HG02588 (cell line): ENCODE measurements at regions not wholly inside any gene's neighbourhood (a gene's known extent, or its start where the extent isn't known, plus 50 kb on each side); places are given as distances from the start of the nearest gene placed in this dataset.

Experiments
- ATAC-seq: cut with Tn5 transposase; IDR thresholded peaks from one replicate; pipeline ENCODE4 v1.9.1; 2021; ENCODE audit warnings: mild to moderate bottlenecking, moderate library complexity; ENCODE audit not compliant: unreplicated experiment

GRCh38 chr7:12882710-12883109 is 195.3 kb downstream of the ARL4A start:
- ATAC-seq, result no peak

DNA sequence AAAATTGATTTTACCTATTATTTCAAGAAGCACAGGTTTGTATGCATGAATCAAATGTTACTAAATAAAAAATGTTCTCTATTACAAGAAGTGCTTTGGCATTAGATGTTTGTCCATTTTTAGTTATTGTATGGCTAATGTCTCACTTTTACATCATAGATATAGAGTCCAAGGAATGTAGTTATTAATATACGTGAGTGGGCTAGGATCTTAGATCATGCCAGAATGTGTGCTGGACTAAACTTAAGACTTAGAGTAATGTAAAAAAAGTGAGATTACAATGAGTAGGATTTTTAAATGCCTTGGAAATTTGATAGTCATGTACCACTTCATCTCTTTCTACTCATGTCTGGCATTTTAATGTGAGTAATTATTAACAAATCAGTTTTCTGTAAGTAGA is 196.6 kb downstream of the ARL4A start:
- ATAC-seq, result no peak

DNA sequence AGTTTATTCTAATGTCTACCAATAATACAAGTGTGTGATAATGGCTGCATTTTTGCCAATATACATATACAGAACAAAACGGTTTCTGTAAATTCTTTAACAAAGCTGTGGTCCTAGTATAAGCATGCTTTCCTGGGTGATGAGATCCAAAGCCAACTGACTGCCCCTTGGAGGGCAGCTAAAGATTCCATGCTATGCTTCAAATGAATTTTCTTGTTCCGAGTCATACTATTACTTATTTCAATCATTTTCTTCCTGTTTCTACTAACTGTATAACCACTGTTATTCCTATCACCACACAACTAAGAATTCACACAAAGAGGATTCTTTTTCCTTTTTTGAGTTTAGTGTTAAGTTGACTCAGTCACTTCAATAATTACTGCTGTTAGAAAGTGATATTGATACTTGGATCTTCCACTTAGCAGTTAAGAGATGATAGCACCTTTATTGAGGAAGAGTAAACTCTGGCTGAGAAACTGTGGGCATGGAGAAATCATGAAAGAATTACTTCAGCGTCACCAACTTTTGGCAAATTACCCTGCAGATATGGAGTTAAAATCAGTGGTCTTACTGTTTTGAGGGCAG is 197.5 kb downstream of the ARL4A start:
- ATAC-seq, result no peak

DNA sequence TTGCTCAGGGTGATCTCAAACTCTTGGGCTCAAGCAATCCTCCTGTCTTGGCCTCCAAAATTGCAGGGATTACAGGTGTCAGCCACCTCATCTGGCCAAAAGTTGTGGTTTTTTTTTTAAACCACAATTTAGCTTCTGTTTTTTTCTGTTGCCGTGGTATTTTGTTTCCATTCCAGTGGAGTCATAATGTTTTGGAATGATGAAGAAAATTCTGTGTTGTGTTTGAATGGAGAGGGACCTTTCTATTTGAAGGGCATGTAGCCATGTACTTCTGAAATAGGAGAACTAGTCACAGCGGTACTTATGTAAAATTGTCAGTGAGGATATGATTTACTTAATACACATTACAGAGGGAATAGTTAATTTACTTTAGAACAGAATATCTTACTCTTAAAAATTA is 201.3 kb downstream of the ARL4A start:
- ATAC-seq, result no peak

DNA sequence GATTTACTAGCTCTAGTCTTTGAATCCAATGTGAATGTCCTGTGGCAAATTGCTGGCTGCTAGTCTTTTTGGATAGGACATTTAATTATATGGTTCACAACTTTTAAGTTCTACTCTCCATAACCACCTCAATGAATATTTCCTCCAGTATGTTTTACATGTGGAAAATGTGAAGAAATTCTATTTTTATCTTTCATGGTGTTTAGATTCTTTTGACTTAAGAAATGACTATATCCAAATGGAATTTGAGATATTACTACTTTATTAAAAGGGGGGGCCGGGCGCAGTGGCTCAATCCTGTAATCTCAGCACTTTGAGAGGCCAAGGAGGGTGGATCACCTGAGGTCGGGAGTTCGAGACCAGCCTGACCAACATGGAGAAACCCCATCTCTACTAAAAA is 202.0 kb downstream of the ARL4A start:
- ATAC-seq, result no peak

DNA sequence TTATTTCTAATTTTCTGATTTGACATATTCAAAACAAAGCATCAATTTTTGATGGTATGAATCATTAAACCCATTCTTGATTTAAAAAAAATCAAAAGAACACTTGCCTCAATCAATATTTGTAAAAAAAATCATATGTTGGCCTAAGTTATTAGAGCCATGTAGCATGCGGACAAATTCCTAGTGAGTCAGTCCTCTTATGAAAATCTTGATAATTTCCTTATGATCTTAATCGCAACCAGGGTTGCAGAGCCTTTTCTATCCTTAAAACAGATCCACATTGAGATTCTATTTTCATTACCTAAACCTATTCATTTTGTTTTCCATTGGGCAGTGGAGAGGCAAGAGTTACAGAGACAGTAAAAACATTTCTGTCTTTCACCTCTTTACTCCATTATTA is 203.2 kb downstream of the ARL4A start:
- no peak for ATAC-seq

GRCh38 chr7:12893292-12893691 is 205.9 kb downstream of the ARL4A start:
- no peak for ATAC-seq

GRCh38 chr7:12895296-12895695 is 207.9 kb downstream of the ARL4A start:
- no peak for ATAC-seq

GRCh38 chr7:12896316-12896715 is 208.9 kb downstream of the ARL4A start:
- no peak for ATAC-seq

DNA sequence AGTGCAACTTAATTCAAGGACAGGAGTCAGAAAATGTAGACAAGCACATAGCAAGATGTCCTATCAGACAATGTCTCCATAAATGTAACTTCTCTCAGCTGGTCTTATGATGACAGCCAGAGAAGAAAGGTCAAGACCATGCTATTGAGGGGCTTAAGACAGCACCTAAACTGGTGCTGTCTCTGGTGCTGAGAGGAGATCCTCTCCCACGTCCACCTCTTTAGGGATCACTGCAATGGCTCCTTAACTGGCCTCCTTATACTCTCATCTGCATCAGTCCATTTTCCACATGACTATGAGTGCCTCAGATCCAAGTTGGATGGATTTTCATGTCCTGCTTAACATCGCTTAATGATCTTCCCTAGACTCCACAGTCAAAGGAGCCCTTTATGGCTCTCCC is 210.6 kb downstream of the ARL4A start:
- no peak for ATAC-seq

GRCh38 chr7:12898620-12899019 is 211.2 kb downstream of the ARL4A start:
- ATAC-seq, result no peak

DNA sequence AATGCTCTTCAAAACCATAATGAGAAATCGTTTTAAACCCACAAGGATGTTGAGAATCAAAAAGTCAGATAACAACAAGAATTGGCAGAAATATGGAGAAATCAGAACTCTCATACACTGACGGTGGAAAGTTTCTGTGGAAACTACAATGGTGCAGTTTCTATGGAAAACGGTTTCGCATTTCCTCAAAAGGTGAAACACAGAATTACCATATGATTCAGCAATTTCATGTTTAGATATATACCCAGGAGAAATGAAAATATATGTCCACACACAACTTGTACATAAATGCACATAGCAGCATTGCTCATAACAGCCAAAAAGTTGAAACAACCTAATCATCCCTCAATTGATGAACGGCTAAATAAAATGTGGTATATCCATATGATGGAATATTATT is 218.2 kb downstream of the ARL4A start:
- no peak for ATAC-seq

DNA sequence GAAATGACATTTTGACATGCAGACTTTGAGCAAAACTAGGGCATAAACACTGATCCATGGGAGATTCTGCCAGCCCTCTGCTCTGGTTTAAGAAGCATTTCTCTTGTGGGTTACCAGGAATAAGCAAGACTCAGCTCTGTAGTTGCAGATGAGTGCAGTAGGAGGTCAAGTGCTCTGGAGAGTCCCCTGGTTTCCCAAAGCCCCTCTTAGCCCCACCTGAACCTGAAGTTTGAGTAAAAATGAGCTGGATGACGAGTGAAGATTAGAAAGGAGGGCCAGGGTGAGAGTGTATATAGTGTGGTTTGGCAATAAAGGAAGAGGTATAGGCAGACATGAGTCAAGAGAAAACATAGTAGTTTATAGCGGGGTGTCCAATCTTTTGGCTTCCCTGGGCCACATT is 220.3 kb downstream of the ARL4A start:
- ATAC-seq, result no peak

DNA sequence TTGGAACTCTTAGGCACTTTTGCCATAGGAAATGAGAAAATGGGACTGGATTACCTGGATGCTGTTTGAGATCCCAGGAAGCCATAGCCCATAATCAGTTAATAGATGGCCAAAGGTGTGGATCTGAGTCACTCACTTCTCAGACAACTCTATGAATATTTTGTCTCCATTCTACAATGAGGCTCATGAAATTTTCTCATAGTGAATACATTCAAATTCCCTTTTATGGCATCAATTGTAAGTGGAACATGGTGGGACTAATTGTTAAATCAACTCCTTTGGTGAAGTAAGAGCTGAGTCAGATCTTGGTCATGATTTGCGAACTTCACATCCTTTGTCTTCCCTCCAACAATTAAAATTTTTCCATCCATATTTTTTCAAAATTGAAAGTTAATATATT is 222.1 kb downstream of the ARL4A start:
- ATAC-seq, result no peak

DNA sequence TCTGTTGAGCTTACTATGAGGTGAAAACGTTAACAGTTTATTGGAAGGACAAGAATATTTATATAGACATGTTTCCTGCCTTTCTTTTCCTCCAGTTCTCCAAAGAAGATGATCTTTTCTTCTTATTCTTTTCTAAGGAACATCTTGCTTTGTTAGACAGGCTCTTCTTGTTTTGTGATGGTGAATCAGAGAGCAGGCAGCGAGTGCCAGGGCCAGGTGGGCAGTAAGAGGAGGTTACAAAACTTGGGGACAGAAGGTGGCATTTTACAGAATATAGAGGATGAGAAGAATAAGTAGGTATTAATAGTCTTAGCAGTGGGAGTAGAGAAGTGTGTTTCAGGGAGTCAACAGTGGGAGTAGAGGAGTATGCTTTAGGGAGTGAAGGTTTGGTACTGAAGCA is 223.6 kb downstream of the ARL4A start:
- ATAC-seq, result no peak

DNA sequence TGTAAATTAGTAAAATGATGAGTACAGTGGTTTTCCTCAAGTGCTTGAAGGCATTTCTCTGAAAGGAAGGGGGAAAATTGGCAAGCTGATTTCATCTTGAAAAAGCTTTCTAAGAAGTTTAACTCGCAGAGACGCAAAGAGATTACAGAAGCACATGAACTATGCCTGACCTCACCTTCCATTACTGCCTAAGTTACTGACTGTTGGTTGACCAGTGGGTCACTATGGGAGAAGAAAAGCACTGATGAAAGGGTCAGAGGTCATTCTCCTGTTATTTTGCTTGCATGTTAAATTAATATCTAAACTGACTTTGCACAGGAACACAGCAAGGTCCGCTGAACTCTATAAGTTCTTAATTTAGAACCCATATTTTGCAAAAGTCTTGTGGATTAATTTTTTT is 225.6 kb downstream of the ARL4A start:
- ATAC-seq, result no peak

DNA sequence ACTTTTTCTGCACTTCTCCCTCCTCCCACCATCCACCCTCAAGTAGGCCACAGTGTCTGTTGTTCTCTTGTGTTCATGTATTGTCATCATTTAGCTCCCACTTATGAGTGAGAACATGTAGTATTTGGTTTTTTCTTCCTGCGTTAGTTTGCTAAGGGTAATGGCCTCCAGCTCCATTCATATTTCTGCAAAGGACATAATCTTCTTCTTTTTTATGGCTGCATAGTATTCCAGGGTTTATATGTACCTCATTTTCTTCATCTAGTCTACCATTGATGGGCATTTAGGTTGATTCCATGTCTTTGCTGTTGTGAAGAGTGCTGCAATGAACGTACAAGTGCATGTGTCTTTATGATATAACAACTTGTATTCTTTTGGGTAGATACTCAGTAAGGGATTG is 230.4 kb downstream of the ARL4A start:
- no peak for ATAC-seq

- ATAC-seq, result no peak
Observed at GRCh38 chr7:12921751-12922345, 234.4 kb downstream of the ARL4A start.

DNA sequence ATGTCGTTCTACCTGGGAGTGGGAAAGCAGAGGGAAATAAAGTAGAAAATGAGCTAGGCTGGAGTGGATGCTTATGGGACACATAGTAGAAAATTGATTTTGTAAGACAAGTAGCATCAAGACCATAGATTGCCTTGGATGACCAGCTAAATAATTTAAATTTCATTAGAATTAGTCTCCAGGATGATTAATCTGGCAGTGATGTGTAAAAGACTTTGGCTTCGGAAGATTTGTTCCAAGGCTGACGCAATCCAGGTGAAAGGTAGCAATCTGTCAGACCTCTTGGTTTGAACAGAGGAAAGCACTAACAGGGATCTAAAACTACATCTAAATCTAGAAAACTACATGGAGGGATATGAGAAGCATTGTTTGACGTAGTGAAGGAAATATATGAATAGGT is 236.5 kb downstream of the ARL4A start:
- ATAC-seq, result no peak

- ATAC-seq, result no peak
Observed at GRCh38 chr7:12926206-12926605, 238.8 kb downstream of the ARL4A start.

DNA sequence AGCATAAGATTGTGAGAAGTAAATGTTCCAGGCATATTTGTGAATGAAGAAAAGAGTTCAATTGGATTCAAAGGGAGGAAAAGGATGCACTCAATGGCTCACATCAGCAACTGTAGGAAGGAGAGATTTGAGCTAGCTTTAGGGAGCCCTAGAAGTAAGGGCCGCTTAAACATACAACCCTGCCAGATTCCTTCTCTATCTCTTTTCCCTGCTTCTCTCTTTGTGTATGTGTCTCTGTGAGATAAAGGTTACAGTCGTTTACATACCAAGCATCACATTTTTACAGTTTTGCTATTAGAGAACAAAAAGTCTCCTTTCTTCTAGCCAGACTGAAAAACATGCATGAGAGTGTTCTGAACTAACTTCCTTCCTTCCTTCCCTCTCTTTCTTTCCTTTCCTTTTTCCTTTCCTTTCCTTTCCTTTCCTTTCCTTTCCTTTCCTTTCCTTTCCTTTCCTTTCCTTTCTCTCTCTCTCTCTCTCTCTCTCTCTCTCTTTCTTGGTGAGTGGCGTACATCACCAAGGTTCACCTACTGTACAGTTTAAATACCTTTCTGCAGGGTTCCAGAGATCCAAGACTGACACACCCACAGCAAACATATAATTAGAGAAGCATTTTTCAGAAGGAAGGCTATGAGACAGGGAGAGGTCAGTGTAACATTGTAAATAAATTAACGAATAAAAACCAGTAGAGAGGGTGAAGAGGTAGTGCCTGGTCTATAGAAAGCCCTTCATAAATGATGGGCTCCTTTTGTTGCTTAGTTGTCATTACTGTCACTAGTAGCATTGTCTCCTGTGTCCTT is 240.4 kb downstream of the ARL4A start:
- ATAC-seq, result no peak

DNA sequence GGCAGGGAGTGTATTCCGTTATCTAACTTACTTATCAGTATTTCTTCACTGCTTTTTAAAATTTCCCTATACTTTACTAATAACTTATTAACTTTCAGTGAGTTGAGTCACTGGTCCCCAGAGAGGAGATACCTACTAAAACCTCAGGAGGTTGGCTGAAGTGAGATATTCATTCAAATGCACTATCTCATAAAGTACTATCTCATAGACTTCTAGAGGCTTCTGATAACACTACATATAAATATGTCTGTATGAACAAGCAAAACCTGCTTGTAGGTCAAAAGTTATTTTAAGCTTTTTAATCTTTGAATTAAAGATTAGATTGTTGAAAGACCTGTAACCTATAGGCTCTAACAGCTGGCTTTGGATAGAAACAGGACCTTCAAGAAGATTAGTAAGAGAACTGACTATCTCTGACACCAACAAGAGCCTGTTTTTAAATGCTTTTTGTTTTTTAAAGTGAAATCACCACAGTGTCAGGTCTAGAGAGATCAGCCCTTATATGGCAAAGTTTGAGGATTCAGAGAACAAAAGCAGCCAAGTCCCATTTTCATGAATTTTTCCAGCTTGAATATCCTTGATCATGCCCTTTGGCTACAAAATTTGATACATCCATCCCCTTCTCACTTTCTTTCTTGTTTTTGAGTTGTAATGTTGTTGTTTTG is 242.2 kb downstream of the ARL4A start:
- no peak for ATAC-seq
